Calu3 (cell line): ENCODE measurements at regions not wholly inside any gene's neighbourhood (a gene's known extent, or its start where the extent isn't known, plus 50 kb on each side); places are given as distances from the start of the nearest gene placed in this dataset.

Source experiments
- BruUV-seq: library from RNA; stranded (reverse); fragments of 400-500 nt; replicated peaks from 2 replicates; lab custom pipeline; 2021; lab: Mats Ljungman, UMichigan
- CTCF ChIA-PET: fragments of 300-600 bp; sonication (Branson Sonifier 250); formaldehyde crosslinking; loops from one replicate; lab custom pipeline; 2022; ENCODE audit warnings: antibody characterized with exemption; lab: Charles Lee
- DNase-seq: peaks from one replicate; pipeline ENCODE4 v3.0.0; 2022
- H3K27ac Mint-ChIP-seq: one replicate; pipeline ENCODE4 v1.8.0; 2022; ENCODE audit warnings: mixed read lengths; ENCODE audit not compliant: unreplicated experiment
- H3K27me3 Mint-ChIP-seq: one replicate; pipeline ENCODE4 v1.8.0; 2022; ENCODE audit warnings: mixed read lengths; ENCODE audit not compliant: unreplicated experiment
- H3K36me3 Mint-ChIP-seq: one replicate; pipeline ENCODE4 v1.8.0; 2022; ENCODE audit warnings: mild to moderate bottlenecking, moderate library complexity, mixed read lengths; ENCODE audit not compliant: insufficient read depth, unreplicated experiment
- H3K4me1 Mint-ChIP-seq: one replicate; pipeline ENCODE4 v1.8.0; 2022; ENCODE audit warnings: mild to moderate bottlenecking, low read depth, mixed read lengths; ENCODE audit not compliant: unreplicated experiment
- H3K4me3 Mint-ChIP-seq: one replicate; pipeline ENCODE4 v1.8.0; 2022; ENCODE audit warnings: mild to moderate bottlenecking, low read depth, moderate library complexity, mixed read lengths; ENCODE audit not compliant: unreplicated experiment
- H3K9me3 Mint-ChIP-seq: one replicate; pipeline ENCODE4 v1.8.0; 2022; ENCODE audit warnings: low read depth, mixed read lengths; ENCODE audit not compliant: unreplicated experiment
- CTCF ChIP-seq: fragments of 200-600 bp; IDR thresholded peaks from one replicate; pipeline ENCODE4 v1.8.0; 2022; ENCODE audit warnings: antibody characterized with exemption; ENCODE audit not compliant: unreplicated experiment
- intact Hi-C: fragments of 100-400 bp; cut with micrococcal nuclease; formaldehyde crosslinking; loops from one replicate; pipeline ENCODE4 v1.10.0; 2022; ENCODE audit not compliant: unreplicated experiment

- BruUV-seq, result no TSS peak
- Mint-ChIP-seq H3K36me3 (no peaks in the 10 kb centered on the region), H3K9me3 (no peaks in the 10 kb centered on the region), H3K27ac (no peak overlapping the region), H3K4me1 (no peaks in the 10 kb centered on the region), H3K27me3 (no peaks in the 10 kb centered on the region), H3K4me3 (no peak overlapping the region)
- DNase-seq, result no peak
- intact Hi-C loops, result no loop called here
- CTCF ChIA-PET, result no interaction called here
- no peak for TF ChIP-seq CTCF
Observed at GRCh38 chr4:152236519-152237056, 299.3 kb downstream of the FBXW7 start.

GRCh38 chr4:152235718-152236117, 300.2 kb downstream of the FBXW7 start:
- no TSS peak for BruUV-seq
- Mint-ChIP-seq H3K27me3 (no peaks in the 10 kb centered on the region), H3K36me3 (no peaks in the 10 kb centered on the region), H3K4me1 (no peaks in the 10 kb centered on the region), H3K27ac (no peak overlapping the region), H3K4me3 (no peak overlapping the region), H3K9me3 (no peaks in the 10 kb centered on the region)
- CTCF ChIA-PET, result no interaction called here
- TF ChIP-seq CTCF, result no peak
- intact Hi-C loops, result no loop called here
- DNase-seq, result no peak

- no peaks in the 10 kb centered on the region for H3K4me1 Mint-ChIP-seq
- H3K9me3 Mint-ChIP-seq, result no peaks in the 10 kb centered on the region
- no peak for DNase-seq
- H3K27ac Mint-ChIP-seq, result no peak overlapping the region
- no peak overlapping the region for H3K4me3 Mint-ChIP-seq
- no TSS peak for BruUV-seq
- no peaks in the 10 kb centered on the region for H3K36me3 Mint-ChIP-seq
- H3K27me3 Mint-ChIP-seq, result no peaks in the 10 kb centered on the region
- intact Hi-C loops, result no loop called here
- no peak for TF ChIP-seq CTCF
- CTCF ChIA-PET, result no interaction called here
Observed at GRCh38 chr4:152234571-152234970, 301.3 kb downstream of the FBXW7 start.

GRCh38 chr4:152232271-152232670, 303.6 kb downstream of the FBXW7 start:
- H3K36me3 Mint-ChIP-seq, result no peaks in the 10 kb centered on the region
- no peaks in the 10 kb centered on the region for H3K27me3 Mint-ChIP-seq
- no peak overlapping the region for H3K4me3 Mint-ChIP-seq
- H3K4me1 Mint-ChIP-seq, result no peaks in the 10 kb centered on the region
- TF ChIP-seq CTCF, result no peak
- no peak for DNase-seq
- CTCF ChIA-PET, result no interaction called here
- BruUV-seq, result no TSS peak
- H3K27ac Mint-ChIP-seq, result no peak overlapping the region
- intact Hi-C loops, result no loop called here
- H3K9me3 Mint-ChIP-seq, result no peaks in the 10 kb centered on the region
